ENCODE measurements at regions not wholly inside any gene's neighbourhood (a gene's known extent, or its start where the extent isn't known, plus 50 kb on each side); places are given as distances from the start of the nearest gene placed in this dataset.

- DNase-seq: no peak
Observed at GRCh38 chr12:93106910-93107309, 177.8 kb upstream of the EEA1 start.

- DNase-seq: no peak
Observed at GRCh38 chr12:93107514-93108312, 178.6 kb upstream of the EEA1 start.

- DNase-seq: no peak
Observed at GRCh38 chr12:93108985-93109384, 179.9 kb upstream of the EEA1 start.

- peak; percentile 71 for DNase-seq
Observed at GRCh38 chr12:93109551-93110203, 180.6 kb upstream of the EEA1 start.

GRCh38 chr12:93111773-93112172 lies 182.7 kb upstream of the EEA1 start:
- DNase-seq: peak; percentile 35

GRCh38 chr12:93113317-93114006 lies 184.4 kb upstream of the EEA1 start:
- no peak for DNase-seq

- no peak for DNase-seq
Observed at GRCh38 chr12:93115198-93115601, 186.1 kb upstream of the EEA1 start.

- no peak for DNase-seq
Observed at GRCh38 chr12:93115646-93116045, 186.6 kb upstream of the EEA1 start.

- DNase-seq: no peak
Observed at GRCh38 chr12:93116632-93117031, 187.5 kb upstream of the EEA1 start.

GRCh38 chr12:93121729-93122488 lies 192.8 kb upstream of the EEA1 start:
- peak; percentile 88 for DNase-seq

GRCh38 chr12:93122569-93123091 lies 193.5 kb upstream of the EEA1 start:
- peak; percentile 48 for DNase-seq

- no peak for DNase-seq
Observed at GRCh38 chr12:93125126-93125525, 196.0 kb upstream of the EEA1 start.

GRCh38 chr12:93126069-93126474 lies 197.0 kb upstream of the EEA1 start:
- no peak for DNase-seq

GRCh38 chr12:93127107-93127560 lies 198.0 kb upstream of the EEA1 start:
- DNase-seq: no peak

- no peak for DNase-seq
Observed at GRCh38 chr12:93127582-93128331, 198.7 kb upstream of the EEA1 start.

- no peak for DNase-seq
Observed at GRCh38 chr12:93128332-93128707, 199.2 kb upstream of the EEA1 start.

- no peak for DNase-seq
Observed at GRCh38 chr12:93130366-93131054, 201.4 kb upstream of the EEA1 start.

- no peak for DNase-seq
Observed at GRCh38 chr12:93133361-93133760, 204.3 kb upstream of the EEA1 start.

- no peak for DNase-seq
Observed at GRCh38 chr12:93134175-93134890, 205.2 kb upstream of the EEA1 start.

GRCh38 chr12:93134893-93135285 lies 205.8 kb upstream of the EEA1 start:
- no peak for DNase-seq
